ENCODE measurements at regions not wholly inside any gene's neighbourhood (a gene's known extent, or its start where the extent isn't known, plus 50 kb on each side); places are given as distances from the start of the nearest gene placed in this dataset.
"Not testable (repeated sequence)": the region's sequence is repeated elsewhere in the genome, so short reads cannot be mapped to it uniquely, and the experiment has no call there.

DNA sequence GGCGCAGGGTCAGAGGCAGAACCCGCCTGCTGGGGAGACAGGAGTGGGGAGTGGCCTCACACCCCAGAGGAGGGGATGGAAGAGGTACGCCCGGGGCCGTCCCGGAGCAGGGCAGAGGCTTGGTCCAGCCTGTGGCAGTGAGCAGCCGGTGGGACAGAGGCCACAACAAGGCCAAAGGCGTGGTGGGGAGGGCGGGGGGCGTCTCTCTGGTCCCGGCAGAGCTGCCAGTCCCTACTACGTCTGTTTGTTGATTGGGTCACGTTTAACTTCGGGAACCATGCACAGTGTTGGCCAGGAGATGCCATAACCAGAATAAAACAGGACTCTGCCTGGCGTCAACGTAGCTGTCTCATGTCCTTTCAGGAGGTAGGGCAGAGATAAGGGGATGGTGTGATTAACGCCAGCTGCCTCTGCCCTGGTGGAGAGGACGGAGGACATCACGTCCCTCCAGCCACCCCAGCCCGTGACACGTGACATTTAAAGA lies 192.8 kb downstream of the BANP start:
- Mint-ChIP-seq H3K4me3 (ENCODE audit: unreplicated experiment) (no peak overlapping the region), H3K27me3 (ENCODE audit: insufficient read depth, unreplicated experiment) (no peaks in the 10 kb centered on the region), H3K9me3 (ENCODE audit: unreplicated experiment) (peaks cover 11% of the 10 kb centered on the region), H3K36me3 (ENCODE audit: insufficient read depth, unreplicated experiment) (no peaks in the 10 kb centered on the region), H3K4me1 (ENCODE audit: insufficient read depth, unreplicated experiment) (no peaks in the 10 kb centered on the region), H3K27ac (ENCODE audit: low read depth, unreplicated experiment) (no peak overlapping the region)
- CTCF ChIA-PET = interaction anchor here (0.6 kb wide), 1 partner anchor 810 kb away, joined by 3 read pairs; no protein-coding TSS in a partner anchor
- DNase-seq (ENCODE audit: unreplicated experiment) = no peak
- no TSS peak for BruUV-seq (replicated peaks)
- POLR2A ChIA-PET = interaction anchor here (0.6 kb wide), 1 partner anchor 154 kb away, joined by 3 read pairs; no protein-coding TSS in a partner anchor
- intact Hi-C loops (cut with micrococcal nuclease) = no loop called here
- TF ChIP-seq, protein P1, sequence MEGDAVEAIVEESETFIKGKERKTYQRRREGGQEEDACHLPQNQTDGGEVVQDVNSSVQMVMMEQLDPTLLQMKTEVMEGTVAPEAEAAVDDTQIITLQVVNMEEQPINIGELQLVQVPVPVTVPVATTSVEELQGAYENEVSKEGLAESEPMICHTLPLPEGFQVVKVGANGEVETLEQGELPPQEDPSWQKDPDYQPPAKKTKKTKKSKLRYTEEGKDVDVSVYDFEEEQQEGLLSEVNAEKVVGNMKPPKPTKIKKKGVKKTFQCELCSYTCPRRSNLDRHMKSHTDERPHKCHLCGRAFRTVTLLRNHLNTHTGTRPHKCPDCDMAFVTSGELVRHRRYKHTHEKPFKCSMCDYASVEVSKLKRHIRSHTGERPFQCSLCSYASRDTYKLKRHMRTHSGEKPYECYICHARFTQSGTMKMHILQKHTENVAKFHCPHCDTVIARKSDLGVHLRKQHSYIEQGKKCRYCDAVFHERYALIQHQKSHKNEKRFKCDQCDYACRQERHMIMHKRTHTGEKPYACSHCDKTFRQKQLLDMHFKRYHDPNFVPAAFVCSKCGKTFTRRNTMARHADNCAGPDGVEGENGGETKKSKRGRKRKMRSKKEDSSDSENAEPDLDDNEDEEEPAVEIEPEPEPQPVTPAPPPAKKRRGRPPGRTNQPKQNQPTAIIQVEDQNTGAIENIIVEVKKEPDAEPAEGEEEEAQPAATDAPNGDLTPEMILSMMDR (IDR thresholded peaks at IDR 0.05; ENCODE audit: unreplicated experiment) = no peak

DNA sequence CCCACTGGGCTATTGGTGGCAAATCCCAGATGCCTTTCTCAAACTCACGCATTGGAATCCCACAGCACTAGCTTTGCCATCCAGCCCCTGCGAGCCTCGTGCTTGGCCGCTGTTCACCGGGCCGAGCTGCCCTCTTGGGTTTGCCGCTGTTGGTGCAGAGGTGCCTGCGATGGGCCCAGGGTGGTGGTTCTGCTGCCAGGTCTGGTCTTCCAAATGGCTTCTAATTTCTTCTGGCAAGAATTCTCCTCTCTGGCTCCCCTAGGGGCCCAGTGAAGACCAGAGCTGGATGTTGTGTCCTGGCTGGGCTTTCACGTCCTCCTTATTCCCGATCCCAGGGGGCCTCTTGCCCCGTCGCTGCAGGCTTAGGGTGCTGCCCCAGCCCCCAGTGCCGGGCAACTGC lies 194.1 kb downstream of the BANP start:
- H3K36me3 Mint-ChIP-seq (ENCODE audit: insufficient read depth, unreplicated experiment); H3K9me3 Mint-ChIP-seq (ENCODE audit: unreplicated experiment); intact Hi-C loops (cut with micrococcal nuclease); BruUV-seq (replicated peaks); H3K4me3 Mint-ChIP-seq (ENCODE audit: unreplicated experiment); H3K4me1 Mint-ChIP-seq (ENCODE audit: insufficient read depth, unreplicated experiment); H3K27ac Mint-ChIP-seq (ENCODE audit: low read depth, unreplicated experiment); POLR2A ChIA-PET; H3K27me3 Mint-ChIP-seq (ENCODE audit: insufficient read depth, unreplicated experiment); CTCF ChIA-PET: not testable (repeated sequence)
- DNase-seq (ENCODE audit: unreplicated experiment) = peak; percentile 5

DNA sequence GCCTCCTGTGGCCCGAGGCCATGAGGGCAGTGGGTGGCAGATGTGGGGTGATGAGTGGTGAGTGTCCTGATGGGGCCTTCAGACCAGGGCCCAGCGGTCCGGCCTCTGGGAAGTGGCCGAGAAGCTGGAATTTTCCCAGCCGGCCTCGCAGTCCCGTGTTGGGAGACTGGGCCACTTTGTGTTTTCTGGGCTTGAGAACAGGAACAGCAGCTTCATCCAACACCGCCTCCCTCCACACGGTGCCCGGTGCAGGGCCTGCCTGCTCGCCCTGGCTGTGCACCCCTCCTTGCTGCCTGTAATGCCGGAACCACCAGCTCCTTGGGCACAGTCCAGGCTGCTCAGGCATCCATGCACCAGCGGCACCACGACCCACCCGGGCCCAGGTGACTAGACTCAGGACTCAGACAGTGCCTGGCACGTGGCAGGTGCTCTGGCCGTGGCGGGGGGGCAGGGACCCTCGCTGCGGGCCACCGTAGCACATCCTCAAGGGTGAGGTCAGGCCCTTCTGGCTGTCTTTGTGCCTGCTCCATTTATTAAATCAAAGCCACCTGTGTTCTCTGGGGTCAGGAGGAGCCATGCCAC lies 194.7 kb downstream of the BANP start:
- DNase-seq (ENCODE audit: unreplicated experiment); H3K36me3 Mint-ChIP-seq (ENCODE audit: insufficient read depth, unreplicated experiment); H3K4me3 Mint-ChIP-seq (ENCODE audit: unreplicated experiment): not testable (repeated sequence)

GRCh38 chr16:88148078-88148477 lies 196.8 kb downstream of the BANP start:
- H3K4me3 Mint-ChIP-seq (ENCODE audit: unreplicated experiment); DNase-seq (ENCODE audit: unreplicated experiment); H3K9me3 Mint-ChIP-seq (ENCODE audit: unreplicated experiment); H3K27ac Mint-ChIP-seq (ENCODE audit: low read depth, unreplicated experiment); H3K4me1 Mint-ChIP-seq (ENCODE audit: insufficient read depth, unreplicated experiment); intact Hi-C loops (cut with micrococcal nuclease); POLR2A ChIA-PET; H3K36me3 Mint-ChIP-seq (ENCODE audit: insufficient read depth, unreplicated experiment); BruUV-seq (replicated peaks); CTCF ChIA-PET: not testable (repeated sequence)
- peaks cover 11% of the 10 kb centered on the region for H3K27me3 Mint-ChIP-seq (ENCODE audit: insufficient read depth, unreplicated experiment)

More for the DNA sequence above, 194.7 kb downstream of the BANP start:
- H3K4me1 Mint-ChIP-seq (ENCODE audit: insufficient read depth, unreplicated experiment); H3K27me3 Mint-ChIP-seq (ENCODE audit: insufficient read depth, unreplicated experiment); intact Hi-C loops (cut with micrococcal nuclease); H3K27ac Mint-ChIP-seq (ENCODE audit: low read depth, unreplicated experiment); POLR2A ChIA-PET; CTCF ChIA-PET; H3K9me3 Mint-ChIP-seq (ENCODE audit: unreplicated experiment); BruUV-seq (replicated peaks): not testable (repeated sequence)

DNA sequence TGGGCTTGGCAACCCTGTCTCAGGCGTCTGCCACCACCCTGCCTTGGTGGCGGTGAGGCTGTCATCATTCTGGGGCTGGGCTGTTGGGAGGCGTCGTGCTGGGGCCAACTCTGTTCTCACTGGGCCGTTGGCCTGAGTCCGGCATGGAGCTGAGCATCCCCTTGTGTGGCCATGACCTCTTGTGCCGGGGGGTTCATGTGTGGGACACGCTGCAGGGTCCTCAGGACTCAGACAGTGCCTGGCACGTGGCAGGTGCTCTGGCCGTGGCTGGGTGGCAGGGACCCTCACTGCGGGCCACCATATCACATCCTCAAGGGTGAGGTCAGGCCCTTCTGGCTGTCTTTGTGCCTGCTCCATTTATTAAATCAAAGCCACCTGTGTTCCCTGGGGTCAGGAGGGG lies 197.4 kb downstream of the BANP start:
- peaks cover 11% of the 10 kb centered on the region for H3K27me3 Mint-ChIP-seq (ENCODE audit: insufficient read depth, unreplicated experiment)
- H3K36me3 Mint-ChIP-seq (ENCODE audit: insufficient read depth, unreplicated experiment); CTCF ChIA-PET; H3K27ac Mint-ChIP-seq (ENCODE audit: low read depth, unreplicated experiment); DNase-seq (ENCODE audit: unreplicated experiment); intact Hi-C loops (cut with micrococcal nuclease); H3K4me3 Mint-ChIP-seq (ENCODE audit: unreplicated experiment); POLR2A ChIA-PET; BruUV-seq (replicated peaks); H3K9me3 Mint-ChIP-seq (ENCODE audit: unreplicated experiment); H3K4me1 Mint-ChIP-seq (ENCODE audit: insufficient read depth, unreplicated experiment): not testable (repeated sequence)

DNA sequence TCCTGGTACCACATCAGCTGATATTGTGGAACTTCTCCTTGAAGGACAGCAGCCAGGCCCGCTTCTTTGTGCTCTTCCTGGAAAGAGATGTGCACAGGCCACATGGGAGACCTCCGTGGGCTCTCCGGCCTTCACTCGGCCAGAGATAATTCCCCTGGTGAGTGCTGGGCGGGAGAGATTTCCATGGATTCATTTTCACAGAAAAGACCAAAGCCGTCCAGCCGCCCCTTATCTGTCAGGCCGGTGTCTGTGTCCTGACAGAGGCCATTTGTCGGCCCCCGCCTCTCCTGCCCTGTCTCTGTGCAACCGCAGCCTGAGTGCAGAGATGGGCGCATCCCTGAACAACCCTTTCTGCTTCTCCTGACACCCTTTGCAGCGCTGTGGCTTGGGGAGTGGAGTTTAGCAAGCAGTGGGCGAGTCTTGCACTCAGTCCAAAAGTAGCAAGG lies 197.9 kb downstream of the BANP start:
- POLR2A ChIA-PET; H3K4me3 Mint-ChIP-seq (ENCODE audit: unreplicated experiment); H3K27ac Mint-ChIP-seq (ENCODE audit: low read depth, unreplicated experiment); CTCF ChIA-PET; DNase-seq (ENCODE audit: unreplicated experiment); intact Hi-C loops (cut with micrococcal nuclease); H3K9me3 Mint-ChIP-seq (ENCODE audit: unreplicated experiment); BruUV-seq (replicated peaks); H3K36me3 Mint-ChIP-seq (ENCODE audit: insufficient read depth, unreplicated experiment); H3K4me1 Mint-ChIP-seq (ENCODE audit: insufficient read depth, unreplicated experiment): not testable (repeated sequence)
- H3K27me3 Mint-ChIP-seq (ENCODE audit: insufficient read depth, unreplicated experiment) = peaks cover 11% of the 10 kb centered on the region

DNA sequence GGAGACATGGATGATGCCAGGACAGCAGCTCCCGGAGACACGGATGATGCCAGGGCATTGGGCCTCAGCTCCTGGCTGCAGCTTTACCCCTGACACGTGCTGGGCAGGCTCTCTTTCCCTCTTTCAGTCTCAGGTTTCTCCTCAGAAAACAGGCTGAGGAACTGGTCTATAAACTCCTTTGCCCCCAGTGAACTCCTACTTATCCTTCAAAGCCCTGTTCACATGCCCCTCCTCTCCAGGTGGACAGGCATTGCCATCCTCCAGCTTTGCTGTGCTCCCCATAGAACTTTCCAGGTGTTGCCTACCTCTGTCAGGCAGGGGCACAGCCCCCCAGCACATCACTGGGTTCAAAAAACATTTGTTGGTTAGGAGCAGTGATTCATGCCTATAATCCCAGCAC lies 198.4 kb downstream of the BANP start:
- POLR2A ChIA-PET; DNase-seq (ENCODE audit: unreplicated experiment); intact Hi-C loops (cut with micrococcal nuclease); BruUV-seq (replicated peaks); CTCF ChIA-PET; H3K36me3 Mint-ChIP-seq (ENCODE audit: insufficient read depth, unreplicated experiment); H3K9me3 Mint-ChIP-seq (ENCODE audit: unreplicated experiment); H3K4me1 Mint-ChIP-seq (ENCODE audit: insufficient read depth, unreplicated experiment); H3K4me3 Mint-ChIP-seq (ENCODE audit: unreplicated experiment); H3K27ac Mint-ChIP-seq (ENCODE audit: low read depth, unreplicated experiment): not testable (repeated sequence)
- peaks cover 11% of the 10 kb centered on the region for H3K27me3 Mint-ChIP-seq (ENCODE audit: insufficient read depth, unreplicated experiment)

- H3K4me3 Mint-ChIP-seq (ENCODE audit: unreplicated experiment); H3K9me3 Mint-ChIP-seq (ENCODE audit: unreplicated experiment); BruUV-seq (replicated peaks); H3K27ac Mint-ChIP-seq (ENCODE audit: low read depth, unreplicated experiment); H3K4me1 Mint-ChIP-seq (ENCODE audit: insufficient read depth, unreplicated experiment); POLR2A ChIA-PET; intact Hi-C loops (cut with micrococcal nuclease); H3K36me3 Mint-ChIP-seq (ENCODE audit: insufficient read depth, unreplicated experiment); DNase-seq (ENCODE audit: unreplicated experiment); CTCF ChIA-PET: not testable (repeated sequence)
- peaks cover 17% of the 10 kb centered on the region for H3K27me3 Mint-ChIP-seq (ENCODE audit: insufficient read depth, unreplicated experiment)
Observed at GRCh38 chr16:88150456-88151128, 199.4 kb downstream of the BANP start.

DNA sequence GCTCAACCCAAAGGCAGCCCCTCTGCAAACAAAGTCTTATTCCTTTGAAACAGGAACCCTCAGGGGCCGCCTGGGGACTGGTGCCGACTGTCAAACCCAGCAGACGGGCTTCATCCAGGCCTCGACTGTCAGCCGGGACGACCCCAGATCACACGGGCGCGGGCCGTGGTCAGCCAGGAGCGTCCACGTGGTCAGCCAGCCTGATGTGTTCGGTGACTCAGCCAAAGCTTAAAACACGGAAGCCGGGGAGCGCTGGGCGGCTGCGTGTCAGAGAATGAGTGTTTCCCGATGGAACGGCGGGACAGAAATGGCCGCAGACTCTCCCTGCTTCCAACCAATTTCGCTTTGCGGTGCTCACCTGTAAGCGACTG lies 199.9 kb downstream of the BANP start:
- not testable (repeated sequence) for H3K4me3 Mint-ChIP-seq (ENCODE audit: unreplicated experiment)

More for the DNA sequence above, 199.9 kb downstream of the BANP start:
- POLR2A ChIA-PET; CTCF ChIA-PET; DNase-seq (ENCODE audit: unreplicated experiment); intact Hi-C loops (cut with micrococcal nuclease); H3K36me3 Mint-ChIP-seq (ENCODE audit: insufficient read depth, unreplicated experiment); H3K4me1 Mint-ChIP-seq (ENCODE audit: insufficient read depth, unreplicated experiment); H3K9me3 Mint-ChIP-seq (ENCODE audit: unreplicated experiment); BruUV-seq (replicated peaks); H3K27ac Mint-ChIP-seq (ENCODE audit: low read depth, unreplicated experiment): not testable (repeated sequence)
- H3K27me3 Mint-ChIP-seq (ENCODE audit: insufficient read depth, unreplicated experiment) = peaks cover 22% of the 10 kb centered on the region

Measured in MCF 10A (cell line).